Osteoblast (primary cell): ENCODE measurements at regions not wholly inside any gene's neighbourhood (a gene's known extent, or its start where the extent isn't known, plus 50 kb on each side); places are given as distances from the start of the nearest gene placed in this dataset.

Source experiments
- DNase-seq: peaks from one replicate; pipeline ENCODE4 v3.0.0; 2011; ENCODE audit warnings: low spot score, mixed read lengths; ENCODE audit not compliant: insufficient read length; ENCODE audit errors: missing footprints
- H2AFZ ChIP-seq: 2 replicates; pipeline ENCODE4 v1.6.0; 2011; ENCODE audit warnings: mild to moderate bottlenecking, low read length
- H3K27ac ChIP-seq: 2 replicates; pipeline ENCODE4 v1.5.1; 2011; ENCODE audit warnings: mild to moderate bottlenecking, low read depth, low read length, moderate library complexity
- H3K27me3 ChIP-seq: 2 replicates; pipeline ENCODE4 v1.6.0; 2012; ENCODE audit warnings: mild to moderate bottlenecking, control low read depth, inconsistent platforms, low read length, moderate library complexity; ENCODE audit not compliant: insufficient read depth
- H3K36me3 ChIP-seq: 2 replicates; pipeline ENCODE4 v1.5.1; 2011; ENCODE audit warnings: mild to moderate bottlenecking, low read length, control low read depth, moderate library complexity; ENCODE audit not compliant: insufficient read depth
- H3K4me1 ChIP-seq: 2 replicates; pipeline ENCODE4 v1.5.1; 2011; ENCODE audit warnings: mild to moderate bottlenecking, low read length, control low read depth, moderate library complexity; ENCODE audit not compliant: insufficient read depth
- H3K4me2 ChIP-seq: 2 replicates; pipeline ENCODE4 v1.6.0; 2011; ENCODE audit warnings: mild to moderate bottlenecking, low read length; ENCODE audit not compliant: insufficient read depth
- H3K4me3 ChIP-seq: fragments of 200-600 bp; sonication (generic); 3 replicates; pipeline ENCODE4 v1.5.1; 2012; ENCODE audit warnings: mild to moderate bottlenecking, low read length, inconsistent platforms; ENCODE audit not compliant: insufficient read depth
- H3K79me2 ChIP-seq: 2 replicates; pipeline ENCODE4 v1.6.0; 2012; ENCODE audit warnings: mild to moderate bottlenecking, low read length, control low read depth, inconsistent platforms; ENCODE audit not compliant: insufficient read depth
- H3K9me3 ChIP-seq: 2 replicates; pipeline ENCODE4 v1.5.1; 2011; ENCODE audit warnings: low read depth, low read length, control low read depth
- H4K20me1 ChIP-seq: 2 replicates; pipeline ENCODE4 v1.6.0; 2012; ENCODE audit warnings: mild to moderate bottlenecking, low read length, control low read depth; ENCODE audit not compliant: insufficient read depth
- CTCF ChIP-seq: IDR thresholded peaks from 2 replicates; pipeline ENCODE4 v1.5.1; 2011; ENCODE audit warnings: mild to moderate bottlenecking, low read depth, low read length, moderate library complexity; ENCODE audit errors: extremely low read depth

GRCh38 chr15:77771616-77772015, 138.9 kb upstream of the LINGO1 start:
- peaks cover 10% of the 10 kb centered on the region for H3K27me3 ChIP-seq

GRCh38 chr15:77769700-77770099, 137.0 kb upstream of the LINGO1 start:
- Histone ChIP-seq H3K9me3 (no peaks in the 10 kb centered on the region), H3K36me3 (no peaks in the 10 kb centered on the region), H2AFZ (no peak overlapping the region), H3K79me2 (no peaks in the 10 kb centered on the region), H3K4me2 (no peak overlapping the region), H3K4me1 (no peaks in the 10 kb centered on the region), H4K20me1 (no peaks in the 10 kb centered on the region), H3K27me3 (peaks cover 13% of the 10 kb centered on the region), H3K4me3 (no peak overlapping the region), H3K27ac (no peak overlapping the region)
- no peak for TF ChIP-seq CTCF
- DNase-seq, result peak; percentile 37

More at GRCh38 chr15:77771616-77772015, 138.9 kb upstream of the LINGO1 start:
- DNase-seq, result peak; percentile 81
- Histone ChIP-seq H3K9me3 (no peaks in the 10 kb centered on the region), H3K4me3 (no peak overlapping the region), H4K20me1 (no peaks in the 10 kb centered on the region), H3K4me2 (no peak overlapping the region), H3K79me2 (no peaks in the 10 kb centered on the region), H3K27ac (no peak overlapping the region), H2AFZ (no peak overlapping the region), H3K36me3 (no peaks in the 10 kb centered on the region), H3K4me1 (no peaks in the 10 kb centered on the region)
- TF ChIP-seq CTCF, result no peak

GRCh38 chr15:77768521-77769078, 135.9 kb upstream of the LINGO1 start:
- H3K9me3 ChIP-seq, result no peaks in the 10 kb centered on the region
- H4K20me1 ChIP-seq, result no peaks in the 10 kb centered on the region
- H3K79me2 ChIP-seq, result no peaks in the 10 kb centered on the region
- TF ChIP-seq CTCF, result no peak
- no peak overlapping the region for H2AFZ ChIP-seq
- DNase-seq, result peak; percentile 1
- no peak overlapping the region for H3K27ac ChIP-seq
- H3K4me1 ChIP-seq, result no peaks in the 10 kb centered on the region
- H3K36me3 ChIP-seq, result no peaks in the 10 kb centered on the region
- H3K4me3 ChIP-seq, result no peak overlapping the region
- no peak overlapping the region for H3K4me2 ChIP-seq
- peaks cover 17% of the 10 kb centered on the region for H3K27me3 ChIP-seq

GRCh38 chr15:77768107-77768506, 135.4 kb upstream of the LINGO1 start:
- no peak for TF ChIP-seq CTCF
- Histone ChIP-seq H3K36me3 (no peaks in the 10 kb centered on the region), H2AFZ (no peak overlapping the region), H3K4me2 (no peak overlapping the region), H3K79me2 (no peaks in the 10 kb centered on the region), H3K27ac (no peak overlapping the region), H4K20me1 (no peaks in the 10 kb centered on the region), H3K9me3 (no peaks in the 10 kb centered on the region), H3K4me3 (no peak overlapping the region), H3K4me1 (no peaks in the 10 kb centered on the region), H3K27me3 (peaks cover 17% of the 10 kb centered on the region)
- DNase-seq, result peak; percentile 66
